Loucy (cell line): ENCODE measurements at regions not wholly inside any gene's neighbourhood (a gene's known extent, or its start where the extent isn't known, plus 50 kb on each side); places are given as distances from the start of the nearest gene placed in this dataset.

ENCODE experiments used
- H2AFZ ChIP-seq: fragments of 200-600 bp; sonication (generic); 2 replicates; pipeline ENCODE4 v1.6.0; 2016; ENCODE audit warnings: antibody characterized with exemption, mild to moderate bottlenecking, low read length, moderate library complexity
- H3F3A ChIP-seq: fragments of 200-600 bp; 2 replicates; pipeline ENCODE4 v1.6.0; 2016; ENCODE audit warnings: antibody characterized with exemption, low read depth, mild to moderate bottlenecking
- H3K27me3 ChIP-seq: fragments of 200-600 bp; sonication (generic); 2 replicates; pipeline ENCODE4 v1.6.1; 2014; ENCODE audit warnings: low read length, mild to moderate bottlenecking; ENCODE audit not compliant: insufficient read depth, poor library complexity, severe bottlenecking
- H3K36me3 ChIP-seq: fragments of 200-600 bp; sonication (generic); 2 replicates; pipeline ENCODE4 v1.6.1; 2016; ENCODE audit warnings: low read length; ENCODE audit not compliant: insufficient read depth
- H3K4me1 ChIP-seq: fragments of 200-600 bp; sonication (generic); 2 replicates; pipeline ENCODE4 v1.5.1; 2014; ENCODE audit warnings: low read length, mild to moderate bottlenecking; ENCODE audit not compliant: insufficient read depth, poor library complexity, severe bottlenecking
- H3K4me2 ChIP-seq: fragments of 200-600 bp; sonication (generic); 2 replicates; pipeline ENCODE4 v1.6.0; 2014; ENCODE audit warnings: antibody characterized with exemption, low read length, low read depth, mild to moderate bottlenecking; ENCODE audit not compliant: poor library complexity, severe bottlenecking
- H3K4me3 ChIP-seq: fragments of 200-600 bp; sonication (generic); 2 replicates; pipeline ENCODE4 v1.5.1; 2014; ENCODE audit warnings: low read length, mild to moderate bottlenecking, mixed read lengths; ENCODE audit not compliant: poor library complexity, severe bottlenecking
- H3K79me2 ChIP-seq: fragments of 200-600 bp; sonication (generic); 2 replicates; pipeline ENCODE4 v1.6.1; 2014; ENCODE audit warnings: low read length; ENCODE audit not compliant: insufficient read depth
- H3K9ac ChIP-seq: fragments of 200-600 bp; sonication (generic); 2 replicates; pipeline ENCODE4 v1.6.0; 2014; ENCODE audit warnings: mild to moderate bottlenecking, low read depth, low read length, moderate library complexity; ENCODE audit not compliant: poor library complexity, severe bottlenecking
- H3K9me2 ChIP-seq: fragments of 200-600 bp; sonication (generic); replicated peaks from 2 replicates; pipeline ENCODE4 v1.6.1; 2016; ENCODE audit warnings: low read depth, low read length, mixed read lengths
- H3K9me3 ChIP-seq: fragments of 200-600 bp; sonication (generic); 2 replicates; pipeline ENCODE4 v1.6.1; 2014; ENCODE audit warnings: mild to moderate bottlenecking, antibody characterized with exemption, low read length, low read depth; ENCODE audit not compliant: insufficient read depth
- H4K20me1 ChIP-seq: fragments of 200-600 bp; sonication (generic); 2 replicates; pipeline ENCODE4 v1.6.0; 2014; ENCODE audit warnings: antibody characterized with exemption, low read length, mild to moderate bottlenecking; ENCODE audit not compliant: insufficient read depth, poor library complexity, severe bottlenecking
- CTCF ChIP-seq: fragments of 200-600 bp; sonication (generic); conservative IDR thresholded peaks from 2 replicates; pipeline ENCODE4 v1.5.1; 2014; ENCODE audit warnings: mild to moderate bottlenecking, antibody characterized with exemption, low read length
- EZH2phosphoT487 ChIP-seq: fragments of 200-600 bp; IDR thresholded peaks from 2 replicates; pipeline ENCODE4 v1.6.1; 2018; ENCODE audit warnings: antibody characterized with exemption, mild to moderate bottlenecking, moderate library complexity, borderline replicate concordance

DNA sequence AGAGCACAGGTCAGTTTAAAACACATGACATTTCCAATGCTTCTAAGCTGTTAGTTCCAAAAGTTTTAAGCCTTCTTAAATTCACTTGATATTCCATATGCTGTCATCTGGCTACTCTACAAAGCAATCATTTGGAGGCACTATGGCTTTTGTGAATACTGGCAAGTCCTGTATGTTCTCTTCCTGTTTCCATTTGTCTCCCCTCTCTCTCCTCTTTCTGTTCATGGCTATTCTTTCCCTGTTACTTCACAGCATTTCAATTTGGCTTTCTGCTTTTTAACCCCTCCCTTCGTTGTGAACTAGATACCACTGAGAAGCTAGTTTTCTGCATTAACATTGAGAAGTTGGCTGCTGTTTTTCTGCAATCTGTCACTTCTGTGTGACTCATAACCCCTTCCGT, 1337.2 kb upstream of the CELF4 start:
- H3K9me2 ChIP-seq = no peaks in the 10 kb centered on the region
- H3K4me3 ChIP-seq = no peak overlapping the region
- no peaks in the 10 kb centered on the region for H4K20me1 ChIP-seq
- no peaks in the 10 kb centered on the region for H3K36me3 ChIP-seq
- H3K79me2 ChIP-seq = no peaks in the 10 kb centered on the region
- no peaks in the 10 kb centered on the region for H3K27me3 ChIP-seq
- H3K9ac ChIP-seq = no peak overlapping the region
- no peaks in the 10 kb centered on the region for H3K4me1 ChIP-seq
- no peak overlapping the region for H2AFZ ChIP-seq
- H3K4me2 ChIP-seq = no peak overlapping the region
- no peaks in the 10 kb centered on the region for H3F3A ChIP-seq
- H3K9me3 ChIP-seq = 0 out of 2 replicates have a peak, but pooled peaks cover 4% of the 10 kb centered on the region
- TF ChIP-seq EZH2phosphoT487 (no peak), CTCF (no peak)

- Histone ChIP-seq H2AFZ (no peak overlapping the region), H3K9ac (no peak overlapping the region), H3K9me3 (0 out of 2 replicates have a peak, but pooled peaks cover 4% of the 10 kb centered on the region), H3K4me3 (no peak overlapping the region), H3K27me3 (no peaks in the 10 kb centered on the region), H3F3A (no peaks in the 10 kb centered on the region), H3K9me2 (no peaks in the 10 kb centered on the region), H3K36me3 (no peaks in the 10 kb centered on the region), H3K79me2 (no peaks in the 10 kb centered on the region), H3K4me2 (no peak overlapping the region), H3K4me1 (no peaks in the 10 kb centered on the region), H4K20me1 (no peaks in the 10 kb centered on the region)
- TF ChIP-seq CTCF (no peak), EZH2phosphoT487 (no peak)
Measured at GRCh38 chr18:38900445-38900844, 1334.8 kb upstream of the CELF4 start.

- TF ChIP-seq EZH2phosphoT487 (no peak), CTCF (no peak)
- Histone ChIP-seq H3F3A (no peaks in the 10 kb centered on the region), H3K4me3 (no peak overlapping the region), H3K9me3 (0 out of 2 replicates have a peak, but pooled peaks cover 4% of the 10 kb centered on the region), H3K9me2 (no peaks in the 10 kb centered on the region), H3K79me2 (no peaks in the 10 kb centered on the region), H4K20me1 (no peaks in the 10 kb centered on the region), H3K4me1 (no peaks in the 10 kb centered on the region), H3K36me3 (no peaks in the 10 kb centered on the region), H2AFZ (no peak overlapping the region), H3K4me2 (no peak overlapping the region), H3K9ac (no peak overlapping the region), H3K27me3 (no peaks in the 10 kb centered on the region)
Measured at GRCh38 chr18:38900031-38900430, 1334.4 kb upstream of the CELF4 start.
